Prostate gland (tissue), 2 donors: ENCODE measurements at regions not wholly inside any gene's neighbourhood (a gene's known extent, or its start where the extent isn't known, plus 50 kb on each side); places are given as distances from the start of the nearest gene placed in this dataset.

Source experiments
- POLR2A ChIP-seq: fragments of 450-650 bp; IDR thresholded peaks from one replicate; pipeline ENCODE4 v1.6.1; 2016; ENCODE audit warnings: antibody characterized with exemption, mild to moderate bottlenecking
- POLR2AphosphoS5 ChIP-seq: sonication (generic); formaldehyde crosslinking; IDR thresholded peaks from one replicate; pipeline ENCODE4 v1.6.1; 2017; ENCODE audit warnings: antibody characterized with exemption
- TF ChIP-seq, protein P1 (sequence below), 4 experiments: fragments of 200-600 bp in 2 of 4; fragments of 450-650 bp in 2 of 4; sonication (generic) in 2 of 4; IDR thresholded peaks; 1 replicate in 3 of 4; 2 replicates in 1 of 4; pipeline ENCODE4 v1.5.1; 2016 to 2019; ENCODE audit warnings: antibody characterized with exemption in 4 of 4, mild to moderate bottlenecking in 2 of 4, moderate library complexity in 2 of 4

DNA sequence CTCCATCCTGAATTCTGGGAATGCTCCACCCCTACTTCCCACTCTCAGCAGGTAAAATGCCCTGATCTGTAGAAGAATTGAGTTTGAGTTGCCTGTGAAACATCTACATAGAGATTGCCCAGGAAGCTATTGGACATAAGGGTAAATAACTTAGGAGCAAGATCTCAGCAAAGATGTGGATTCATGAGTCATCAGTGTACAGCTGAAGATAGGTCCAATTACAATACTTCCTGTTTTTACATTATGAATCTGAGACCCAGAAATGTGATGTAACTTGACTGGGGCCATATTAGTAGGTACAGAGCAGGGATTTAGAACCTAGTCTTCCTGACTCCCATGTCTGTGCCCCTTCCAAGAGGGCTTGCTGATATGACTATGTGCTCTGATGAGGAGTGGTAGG lies 79.4 kb upstream of the FNDC3A start:
- TF ChIP-seq POLR2AphosphoS5 (no peak), POLR2A (no peak)
- TF ChIP-seq, protein P1, sequence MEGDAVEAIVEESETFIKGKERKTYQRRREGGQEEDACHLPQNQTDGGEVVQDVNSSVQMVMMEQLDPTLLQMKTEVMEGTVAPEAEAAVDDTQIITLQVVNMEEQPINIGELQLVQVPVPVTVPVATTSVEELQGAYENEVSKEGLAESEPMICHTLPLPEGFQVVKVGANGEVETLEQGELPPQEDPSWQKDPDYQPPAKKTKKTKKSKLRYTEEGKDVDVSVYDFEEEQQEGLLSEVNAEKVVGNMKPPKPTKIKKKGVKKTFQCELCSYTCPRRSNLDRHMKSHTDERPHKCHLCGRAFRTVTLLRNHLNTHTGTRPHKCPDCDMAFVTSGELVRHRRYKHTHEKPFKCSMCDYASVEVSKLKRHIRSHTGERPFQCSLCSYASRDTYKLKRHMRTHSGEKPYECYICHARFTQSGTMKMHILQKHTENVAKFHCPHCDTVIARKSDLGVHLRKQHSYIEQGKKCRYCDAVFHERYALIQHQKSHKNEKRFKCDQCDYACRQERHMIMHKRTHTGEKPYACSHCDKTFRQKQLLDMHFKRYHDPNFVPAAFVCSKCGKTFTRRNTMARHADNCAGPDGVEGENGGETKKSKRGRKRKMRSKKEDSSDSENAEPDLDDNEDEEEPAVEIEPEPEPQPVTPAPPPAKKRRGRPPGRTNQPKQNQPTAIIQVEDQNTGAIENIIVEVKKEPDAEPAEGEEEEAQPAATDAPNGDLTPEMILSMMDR (IDR thresholded peaks at IDR 0.05): no peak
